ENCODE measurements at regions not wholly inside any gene's neighbourhood (a gene's known extent, or its start where the extent isn't known, plus 50 kb on each side); places are given as distances from the start of the nearest gene placed in this dataset.

DNA sequence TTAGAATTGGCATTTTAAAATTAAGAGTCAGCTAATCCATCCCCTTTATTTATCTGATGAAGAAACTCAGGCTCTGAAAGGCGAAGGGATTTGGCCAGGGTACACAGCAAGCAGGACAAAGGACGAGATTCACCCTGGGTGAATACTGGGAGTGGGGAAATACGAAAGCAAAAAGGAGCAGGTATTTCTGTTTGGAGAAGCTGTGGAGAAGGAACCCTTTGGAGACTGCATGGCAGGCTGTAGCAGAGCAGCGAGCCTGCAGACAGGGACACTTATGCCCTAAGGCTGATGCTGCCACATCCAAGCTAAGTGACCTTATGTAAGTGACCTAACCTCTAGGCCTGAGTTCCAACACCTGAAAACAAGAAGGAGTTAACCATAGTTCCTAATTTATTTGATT, 207.2 kb upstream of the C1orf87 start:
- TF ChIP-seq, protein P1, sequence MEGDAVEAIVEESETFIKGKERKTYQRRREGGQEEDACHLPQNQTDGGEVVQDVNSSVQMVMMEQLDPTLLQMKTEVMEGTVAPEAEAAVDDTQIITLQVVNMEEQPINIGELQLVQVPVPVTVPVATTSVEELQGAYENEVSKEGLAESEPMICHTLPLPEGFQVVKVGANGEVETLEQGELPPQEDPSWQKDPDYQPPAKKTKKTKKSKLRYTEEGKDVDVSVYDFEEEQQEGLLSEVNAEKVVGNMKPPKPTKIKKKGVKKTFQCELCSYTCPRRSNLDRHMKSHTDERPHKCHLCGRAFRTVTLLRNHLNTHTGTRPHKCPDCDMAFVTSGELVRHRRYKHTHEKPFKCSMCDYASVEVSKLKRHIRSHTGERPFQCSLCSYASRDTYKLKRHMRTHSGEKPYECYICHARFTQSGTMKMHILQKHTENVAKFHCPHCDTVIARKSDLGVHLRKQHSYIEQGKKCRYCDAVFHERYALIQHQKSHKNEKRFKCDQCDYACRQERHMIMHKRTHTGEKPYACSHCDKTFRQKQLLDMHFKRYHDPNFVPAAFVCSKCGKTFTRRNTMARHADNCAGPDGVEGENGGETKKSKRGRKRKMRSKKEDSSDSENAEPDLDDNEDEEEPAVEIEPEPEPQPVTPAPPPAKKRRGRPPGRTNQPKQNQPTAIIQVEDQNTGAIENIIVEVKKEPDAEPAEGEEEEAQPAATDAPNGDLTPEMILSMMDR (conservative IDR thresholded peaks at IDR 0.05 in 1 of 2, IDR thresholded peaks at IDR 0.05 in 1 of 2; ENCODE audit: low read depth in 1 of 2, low read length in 2 of 2), result no peak
- TF ChIP-seq EZH2 (IDR thresholded peaks at IDR 0.05; ENCODE audit: low read length, missing control alignments), result no peak

All from fibroblast of lung (primary cell).